ENCODE measurements at regions not wholly inside any gene's neighbourhood (a gene's known extent, or its start where the extent isn't known, plus 50 kb on each side); places are given as distances from the start of the nearest gene placed in this dataset.

DNA sequence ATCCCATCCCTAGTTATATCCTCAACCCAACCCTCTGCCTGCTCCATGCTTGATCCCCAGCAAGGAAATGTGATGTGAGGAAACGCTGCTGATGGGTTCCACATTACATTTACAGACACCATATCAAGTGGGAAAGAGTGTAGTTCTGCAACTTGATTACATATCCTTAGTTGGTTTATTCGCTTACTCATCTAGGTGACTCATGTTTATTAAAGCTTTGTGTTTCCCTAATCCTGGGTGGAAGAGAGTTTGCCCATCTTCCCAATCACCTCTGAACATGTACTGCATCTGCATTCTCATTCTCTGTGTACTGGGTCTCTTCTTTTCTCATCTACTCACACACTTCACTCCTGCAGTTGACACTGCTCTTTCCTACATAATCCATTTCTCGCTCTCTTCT, 91.7 kb upstream of the PDZRN3 start:
- Mint-ChIP-seq H3K4me1 (no peaks in the 10 kb centered on the region), H3K27ac (no peak overlapping the region), H3K4me3 (no peak overlapping the region), H3K9me3 (peaks cover 4% of the 10 kb centered on the region; the same call in 1 of the 2 replicates), H3K36me3 (no peaks in the 10 kb centered on the region), H3K27me3 (ENCODE audit: low read depth) (no peaks in the 10 kb centered on the region; the same call in 1 of the 2 replicates)
- POLR2A ChIA-PET: no interaction called here
- TF ChIP-seq NR2C2 (CRISPR knock-in tag; IDR thresholded peaks at IDR 0.05): no peak
- TF ChIP-seq ETV6 (CRISPR knock-in tag; IDR thresholded peaks at IDR 0.05): no peak
- TF ChIP-seq ZNF138 (CRISPR knock-in tag; conservative IDR thresholded peaks at IDR 0.05): no peak
- TF ChIP-seq STAT6 (CRISPR knock-in tag; conservative IDR thresholded peaks at IDR 0.05; ENCODE audit: low read depth): no peak
- TF ChIP-seq NR3C1 (CRISPR knock-in tag; conservative IDR thresholded peaks at IDR 0.05; ENCODE audit: low read depth): no peak
- no peak for TF ChIP-seq ELF4 (CRISPR knock-in tag; IDR thresholded peaks at IDR 0.05; ENCODE audit: low read depth)
- no peak for TF ChIP-seq NFATC4 (CRISPR knock-in tag; IDR thresholded peaks at IDR 0.05)
- no peak for ATAC-seq
- DNase-seq (ENCODE audit: low spot score): no peak
- CTCF ChIA-PET: no interaction called here

- no peaks in the 10 kb centered on the region; the same call in 1 of the 2 replicates for H3K27me3 Mint-ChIP-seq (ENCODE audit: low read depth)
- ATAC-seq (no peak), DNase-seq (ENCODE audit: low spot score) (no peak)
- ChIA-PET POLR2A (no interaction called here), CTCF (interaction anchor here (0.6 to 1.0 kb wide), 2 partner anchors 10 to 821 kb away, joined by 3 to 4 read pairs; no protein-coding TSS in a partner anchor)
- no peaks in the 10 kb centered on the region for H3K36me3 Mint-ChIP-seq
- H3K27ac Mint-ChIP-seq: no peak overlapping the region
- H3K4me3 Mint-ChIP-seq: no peak overlapping the region
- H3K4me1 Mint-ChIP-seq: no peaks in the 10 kb centered on the region
- peaks cover 4% of the 10 kb centered on the region; the same call in 1 of the 2 replicates for H3K9me3 Mint-ChIP-seq
- no peak for TF ChIP-seq IRF1 (CRISPR knock-in tag; IDR thresholded peaks at IDR 0.05)
- TF ChIP-seq ZBTB21 (CRISPR knock-in tag; IDR thresholded peaks at IDR 0.05; ENCODE audit: borderline replicate concordance): no peak
- TF ChIP-seq SOX15 (CRISPR knock-in tag; IDR thresholded peaks at IDR 0.05): no peak
- no peak for TF ChIP-seq STAT6 (CRISPR knock-in tag; conservative IDR thresholded peaks at IDR 0.05; ENCODE audit: low read depth)
- TF ChIP-seq, protein P1, sequence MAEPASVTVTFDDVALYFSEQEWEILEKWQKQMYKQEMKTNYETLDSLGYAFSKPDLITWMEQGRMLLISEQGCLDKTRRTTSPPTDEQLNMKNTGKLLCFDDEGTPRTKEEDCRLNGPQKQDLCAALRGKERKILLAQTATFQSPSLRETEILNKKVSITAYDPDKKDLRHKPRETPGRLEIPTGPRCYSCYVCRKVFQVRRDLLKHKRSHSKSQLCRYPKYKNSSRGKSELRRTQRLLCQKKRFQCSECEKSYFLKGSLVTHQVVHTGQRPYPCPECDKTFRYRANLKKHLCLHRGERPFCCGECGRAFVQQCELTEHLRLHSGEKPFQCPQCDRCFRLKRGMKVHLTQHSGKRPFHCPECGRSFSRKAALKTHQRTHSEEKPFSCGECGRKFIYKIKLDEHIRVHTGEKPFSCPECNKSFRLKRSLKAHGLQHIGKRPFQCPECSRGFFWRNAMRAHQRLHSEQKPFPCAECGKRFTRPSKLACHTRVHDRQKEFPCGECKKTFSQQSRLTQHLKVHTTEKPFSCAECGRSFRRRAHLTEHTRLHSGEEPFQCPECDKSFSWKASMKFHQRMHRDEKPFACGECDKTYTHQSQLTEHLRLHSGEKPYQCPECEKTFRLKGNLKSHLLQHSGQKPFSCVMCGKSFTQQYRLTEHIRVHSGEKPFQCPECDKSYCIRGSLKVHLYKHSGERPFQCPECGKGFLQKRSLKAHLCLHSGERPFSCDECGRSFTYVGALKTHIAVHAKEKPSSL (CRISPR knock-in tag; conservative IDR thresholded peaks at IDR 0.05): no peak
- no peak for TF ChIP-seq ATF6 (CRISPR knock-in tag; IDR thresholded peaks at IDR 0.05)
- no peak for TF ChIP-seq MXD4 (CRISPR knock-in tag; IDR thresholded peaks at IDR 0.05; ENCODE audit: borderline replicate concordance)
- TF ChIP-seq, protein P2, sequence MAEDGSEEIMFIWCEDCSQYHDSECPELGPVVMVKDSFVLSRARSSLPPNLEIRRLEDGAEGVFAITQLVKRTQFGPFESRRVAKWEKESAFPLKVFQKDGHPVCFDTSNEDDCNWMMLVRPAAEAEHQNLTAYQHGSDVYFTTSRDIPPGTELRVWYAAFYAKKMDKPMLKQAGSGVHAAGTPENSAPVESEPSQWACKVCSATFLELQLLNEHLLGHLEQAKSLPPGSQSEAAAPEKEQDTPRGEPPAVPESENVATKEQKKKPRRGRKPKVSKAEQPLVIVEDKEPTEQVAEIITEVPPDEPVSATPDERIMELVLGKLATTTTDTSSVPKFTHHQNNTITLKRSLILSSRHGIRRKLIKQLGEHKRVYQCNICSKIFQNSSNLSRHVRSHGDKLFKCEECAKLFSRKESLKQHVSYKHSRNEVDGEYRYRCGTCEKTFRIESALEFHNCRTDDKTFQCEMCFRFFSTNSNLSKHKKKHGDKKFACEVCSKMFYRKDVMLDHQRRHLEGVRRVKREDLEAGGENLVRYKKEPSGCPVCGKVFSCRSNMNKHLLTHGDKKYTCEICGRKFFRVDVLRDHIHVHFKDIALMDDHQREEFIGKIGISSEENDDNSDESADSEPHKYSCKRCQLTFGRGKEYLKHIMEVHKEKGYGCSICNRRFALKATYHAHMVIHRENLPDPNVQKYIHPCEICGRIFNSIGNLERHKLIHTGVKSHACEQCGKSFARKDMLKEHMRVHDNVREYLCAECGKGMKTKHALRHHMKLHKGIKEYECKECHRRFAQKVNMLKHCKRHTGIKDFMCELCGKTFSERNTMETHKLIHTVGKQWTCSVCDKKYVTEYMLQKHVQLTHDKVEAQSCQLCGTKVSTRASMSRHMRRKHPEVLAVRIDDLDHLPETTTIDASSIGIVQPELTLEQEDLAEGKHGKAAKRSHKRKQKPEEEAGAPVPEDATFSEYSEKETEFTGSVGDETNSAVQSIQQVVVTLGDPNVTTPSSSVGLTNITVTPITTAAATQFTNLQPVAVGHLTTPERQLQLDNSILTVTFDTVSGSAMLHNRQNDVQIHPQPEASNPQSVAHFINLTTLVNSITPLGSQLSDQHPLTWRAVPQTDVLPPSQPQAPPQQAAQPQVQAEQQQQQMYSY (CRISPR knock-in tag; IDR thresholded peaks at IDR 0.05): no peak
- TF ChIP-seq USF2 (CRISPR knock-in tag; IDR thresholded peaks at IDR 0.05): no peak
- TF ChIP-seq SMAD4 (CRISPR knock-in tag; IDR thresholded peaks at IDR 0.05): no peak
- TF ChIP-seq, protein P3, sequence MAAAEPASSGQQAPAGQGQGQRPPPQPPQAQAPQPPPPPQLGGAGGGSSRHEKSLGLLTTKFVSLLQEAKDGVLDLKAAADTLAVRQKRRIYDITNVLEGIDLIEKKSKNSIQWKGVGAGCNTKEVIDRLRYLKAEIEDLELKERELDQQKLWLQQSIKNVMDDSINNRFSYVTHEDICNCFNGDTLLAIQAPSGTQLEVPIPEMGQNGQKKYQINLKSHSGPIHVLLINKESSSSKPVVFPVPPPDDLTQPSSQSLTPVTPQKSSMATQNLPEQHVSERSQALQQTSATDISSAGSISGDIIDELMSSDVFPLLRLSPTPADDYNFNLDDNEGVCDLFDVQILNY (CRISPR knock-in tag; IDR thresholded peaks at IDR 0.05): no peak
- TF ChIP-seq CBFB (CRISPR knock-in tag; IDR thresholded peaks at IDR 0.05; ENCODE audit: low read depth): no peak
- no peak for TF ChIP-seq EMX1 (CRISPR knock-in tag; IDR thresholded peaks at IDR 0.05)
Observed at GRCh38 chr3:73710340-73710739, 85.6 kb upstream of the PDZRN3 start.
